ENCODE measurements at regions not wholly inside any gene's neighbourhood (a gene's known extent, or its start where the extent isn't known, plus 50 kb on each side); places are given as distances from the start of the nearest gene placed in this dataset.

- no peak for DNase-seq (ENCODE audit: low spot score)
Observed at GRCh38 chr12:92530706-92531105, 172.1 kb upstream of the PLEKHG7 start.

GRCh38 chr12:92529944-92530343 is 172.8 kb upstream of the PLEKHG7 start:
- no peak for DNase-seq (ENCODE audit: low spot score)

GRCh38 chr12:92528586-92528985 is 174.2 kb upstream of the PLEKHG7 start:
- no peak for DNase-seq (ENCODE audit: low spot score)

GRCh38 chr12:92528097-92528496 is 174.7 kb upstream of the PLEKHG7 start:
- no peak for DNase-seq (ENCODE audit: low spot score)

GRCh38 chr12:92524489-92524888 is 178.3 kb upstream of the PLEKHG7 start:
- DNase-seq (ENCODE audit: low spot score) = no peak

GRCh38 chr12:92520511-92520910 is 182.3 kb upstream of the PLEKHG7 start:
- DNase-seq (ENCODE audit: low spot score) = no peak

- no peak for DNase-seq (ENCODE audit: low spot score)
Observed at GRCh38 chr12:92519284-92519683, 183.5 kb upstream of the PLEKHG7 start.

- DNase-seq (ENCODE audit: low spot score) = no peak
Observed at GRCh38 chr12:92518071-92518470, 184.7 kb upstream of the PLEKHG7 start.

GRCh38 chr12:92516277-92516600 is 186.6 kb upstream of the PLEKHG7 start:
- DNase-seq (ENCODE audit: low spot score) = no peak

GRCh38 chr12:92513231-92513730 is 189.5 kb upstream of the PLEKHG7 start:
- DNase-seq (ENCODE audit: low spot score) = no peak

- DNase-seq (ENCODE audit: low spot score) = no peak
Observed at GRCh38 chr12:92511786-92512185, 191.0 kb upstream of the PLEKHG7 start.

- DNase-seq (ENCODE audit: low spot score) = no peak
Observed at GRCh38 chr12:92509156-92509738, 193.5 kb upstream of the PLEKHG7 start.

- DNase-seq (ENCODE audit: low spot score) = no peak
Observed at GRCh38 chr12:92506891-92507290, 195.9 kb upstream of the PLEKHG7 start.

GRCh38 chr12:92506460-92506859 is 196.3 kb upstream of the PLEKHG7 start:
- no peak for DNase-seq (ENCODE audit: low spot score)

GRCh38 chr12:92505254-92506231 is 197.2 kb upstream of the PLEKHG7 start:
- DNase-seq (ENCODE audit: low spot score) = no peak

- DNase-seq (ENCODE audit: low spot score) = no peak
Observed at GRCh38 chr12:92504594-92504981, 198.2 kb upstream of the PLEKHG7 start.

- no peak for DNase-seq (ENCODE audit: low spot score)
Observed at GRCh38 chr12:92503971-92504593, 198.7 kb upstream of the PLEKHG7 start.

- no peak for DNase-seq (ENCODE audit: low spot score)
Observed at GRCh38 chr12:92503029-92503931, 199.5 kb upstream of the PLEKHG7 start.

- DNase-seq (ENCODE audit: low spot score) = no peak
Observed at GRCh38 chr12:92502417-92503028, 200.3 kb upstream of the PLEKHG7 start.

- no peak for DNase-seq (ENCODE audit: low spot score)
Observed at GRCh38 chr12:92496790-92497189, 206.0 kb upstream of the PLEKHG7 start.

- no peak for DNase-seq (ENCODE audit: low spot score)
Observed at GRCh38 chr12:92495108-92495507, 207.7 kb upstream of the PLEKHG7 start.

All from hematopoietic multipotent progenitor cell treated with erythropoietin and hydrocortisone succinate and interleukin-3 and kit ligand, for 15 days (in vitro differentiated cells).